ENCODE measurements at regions not wholly inside any gene's neighbourhood (a gene's known extent, or its start where the extent isn't known, plus 50 kb on each side); places are given as distances from the start of the nearest gene placed in this dataset.

- no peak for DNase-seq
Measured at GRCh38 chr7:27464970-27465369, 197.7 kb downstream of the HIBADH start.

DNA sequence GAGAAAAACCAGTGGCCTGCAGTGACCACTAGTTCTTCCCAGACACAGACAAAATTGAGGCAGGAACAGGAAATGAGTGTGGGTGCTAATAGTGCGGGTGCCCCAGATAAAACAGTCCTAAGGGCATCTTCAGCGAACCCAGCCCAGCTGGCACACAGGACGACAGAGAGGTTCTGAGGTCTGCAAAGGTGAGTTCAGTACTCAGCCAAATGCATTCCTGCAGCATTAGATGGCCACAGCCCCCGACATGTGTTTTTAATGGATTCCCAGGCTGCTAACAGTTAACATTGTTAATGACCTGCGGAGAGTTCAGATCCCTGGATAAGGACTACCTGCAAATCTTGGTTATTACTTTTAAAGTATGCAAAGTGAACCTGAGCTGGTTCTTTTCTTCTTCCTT is 196.0 kb downstream of the HIBADH start:
- no peak for DNase-seq

GRCh38 chr7:27472043-27472442 is 190.6 kb downstream of the HIBADH start:
- no peak for DNase-seq
